Posterior cingulate gyrus (tissue), 11 donors: ENCODE measurements at regions not wholly inside any gene's neighbourhood (a gene's known extent, or its start where the extent isn't known, plus 50 kb on each side); places are given as distances from the start of the nearest gene placed in this dataset.
"Not testable (repeated sequence)": the region's sequence is repeated elsewhere in the genome, so short reads cannot be mapped to it uniquely, and the experiment has no call there.

ENCODE experiments used
- DNase-seq, 10 donors: peaks; one replicate each; pipeline versions ENCODE4 v3.0.0 to v3.0.0-alpha.2; 2020 to 2021; ENCODE audit warnings: mixed read lengths in 3 of 10
- intact Hi-C: fragments of 100-400 bp; cut with DNase I; formaldehyde crosslinking; loops from one replicate; pipeline ENCODE4 v1.15.1; 2023

DNA sequence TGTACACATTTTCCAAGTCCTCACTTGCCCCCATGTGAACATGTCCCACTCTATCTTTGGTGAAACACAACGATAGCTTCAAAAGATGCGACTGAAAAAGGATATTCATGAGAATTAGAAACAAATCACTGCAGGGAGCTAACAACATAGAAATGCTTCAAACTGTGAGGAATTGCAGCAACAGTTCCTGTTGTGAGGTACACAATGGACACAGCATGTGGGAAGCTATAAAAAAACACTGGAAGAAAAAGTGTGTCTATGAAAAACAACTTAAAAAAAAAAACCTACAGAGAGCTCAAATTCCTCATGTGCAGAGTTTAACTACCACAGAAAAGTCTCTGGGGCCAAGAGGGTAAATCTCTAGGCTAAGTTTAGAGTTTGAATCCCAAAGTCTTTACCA lies 51.6 kb upstream of the BLTP1 start:
- no peak for DNase-seq
- intact Hi-C loops: no loop called here

DNA sequence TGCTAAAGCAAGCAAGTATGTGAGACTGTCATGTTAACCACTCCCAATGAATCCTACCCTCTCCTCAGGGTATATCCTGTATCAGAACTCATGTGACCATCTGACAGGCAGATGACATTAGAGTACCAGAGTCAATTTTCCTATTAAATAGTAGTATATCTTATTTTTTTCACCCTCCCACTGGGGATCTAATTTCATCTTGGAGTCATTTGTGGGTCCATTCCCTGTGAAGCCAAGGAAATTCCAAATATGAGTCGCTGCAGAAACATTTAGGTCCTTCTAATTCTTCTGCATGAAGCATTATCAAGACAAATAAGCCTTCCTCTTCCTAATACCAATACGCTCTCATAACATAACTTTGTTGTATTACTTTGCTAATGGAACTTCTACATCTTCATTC lies 52.2 kb upstream of the BLTP1 start:
- intact Hi-C loops: no loop called here
- no peak for DNase-seq

DNA sequence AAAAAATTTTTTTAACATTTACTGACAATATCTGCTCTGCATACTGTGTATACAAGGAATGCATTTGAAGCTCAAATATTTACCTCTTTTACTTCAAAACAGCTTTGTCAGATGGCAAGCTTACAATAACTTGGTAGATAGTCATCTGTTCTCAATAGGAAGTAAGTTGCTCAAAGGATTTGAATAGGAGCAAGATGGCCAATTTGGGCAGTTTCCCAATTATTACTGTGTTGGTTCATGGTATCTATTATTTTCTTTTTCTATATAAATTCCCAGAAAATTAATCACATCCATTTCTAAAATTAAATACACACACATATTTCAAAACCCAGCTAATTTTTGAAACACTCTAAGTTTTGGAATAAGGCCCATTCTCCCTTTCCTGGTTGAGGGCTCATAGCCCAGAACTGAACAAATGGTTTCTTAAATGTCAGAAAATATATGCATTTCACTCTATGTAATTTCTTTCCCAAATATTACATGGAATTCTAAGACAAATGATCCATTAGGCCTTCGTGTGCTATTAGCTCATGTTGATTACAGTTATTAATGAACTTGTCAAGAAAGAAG lies 60.2 kb upstream of the BLTP1 start:
- no peak for DNase-seq
- intact Hi-C loops: no loop called here

DNA sequence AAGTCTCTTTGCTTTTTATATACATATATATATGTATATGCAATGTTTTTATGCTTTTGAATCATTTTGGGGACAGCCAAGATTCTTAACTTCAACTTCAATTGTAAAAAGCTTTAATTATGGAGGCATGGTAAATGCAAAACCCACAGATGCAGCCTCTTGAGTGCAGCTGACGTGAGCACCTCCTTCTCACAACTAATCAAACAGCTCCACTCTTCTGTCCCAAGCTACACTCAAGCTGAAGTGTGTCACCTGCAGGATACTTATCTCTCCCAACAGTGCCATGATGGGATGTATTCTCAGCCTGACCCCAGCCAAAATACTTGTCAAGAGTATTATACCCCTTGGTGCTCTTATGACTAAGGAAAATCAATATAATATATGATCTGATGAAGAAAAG lies 60.7 kb upstream of the BLTP1 start:
- intact Hi-C loops: no loop called here
- DNase-seq: no peak

DNA sequence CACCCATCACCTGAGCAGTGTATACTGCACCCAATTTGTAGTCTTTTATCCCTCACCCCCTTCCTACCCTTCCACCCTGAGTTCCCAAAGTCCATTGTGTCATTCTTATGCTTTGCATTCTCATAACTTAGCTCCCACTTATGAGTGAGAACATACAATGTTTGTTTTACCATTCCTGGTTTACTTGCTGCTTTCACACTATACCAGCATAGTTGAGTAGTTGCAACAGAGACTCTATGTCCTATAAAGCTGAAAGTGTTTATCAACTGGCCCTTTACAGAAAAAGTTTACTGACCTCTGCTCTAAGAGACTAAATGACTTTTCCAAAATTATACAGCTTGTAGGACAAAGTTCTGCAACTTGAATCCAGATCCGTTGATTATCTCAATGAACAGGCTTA lies 61.1 kb upstream of the BLTP1 start:
- intact Hi-C loops: no loop called here
- DNase-seq: no peak

DNA sequence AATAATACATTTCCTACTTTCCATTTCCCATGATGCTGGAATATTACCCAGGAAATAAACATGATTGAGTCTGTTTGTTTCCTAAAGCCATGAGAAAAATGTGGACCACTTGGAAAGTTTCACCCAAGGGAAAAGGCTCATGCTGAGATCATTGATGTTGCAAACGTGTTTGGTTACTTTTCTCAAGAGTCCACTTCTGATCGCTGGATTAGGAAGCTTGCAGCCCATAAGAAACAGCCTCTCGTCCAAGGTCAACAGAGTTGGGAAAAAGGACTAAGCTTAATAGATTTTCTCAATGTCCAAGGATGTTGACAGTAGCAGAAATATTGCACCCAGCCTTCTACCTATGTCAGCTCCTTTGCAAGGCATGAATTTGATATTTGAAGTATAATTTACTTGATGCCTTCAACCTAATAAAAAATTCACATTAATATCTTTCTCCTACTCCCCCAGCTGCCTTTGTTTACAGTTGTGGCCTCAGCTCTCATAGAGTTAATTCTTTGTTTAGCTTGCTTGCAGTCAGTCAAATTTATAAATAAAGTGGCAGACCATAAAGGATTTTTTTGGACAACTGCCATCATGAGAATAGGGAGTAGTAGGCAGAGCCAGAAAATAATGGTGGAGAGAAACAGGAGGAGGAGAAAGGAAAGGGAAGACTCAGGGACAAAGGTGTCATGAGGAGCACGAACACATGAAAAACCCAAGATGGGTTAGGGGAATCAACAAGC lies 65.6 kb upstream of the BLTP1 start:
- DNase-seq: no peak
- intact Hi-C loops: no loop called here

DNA sequence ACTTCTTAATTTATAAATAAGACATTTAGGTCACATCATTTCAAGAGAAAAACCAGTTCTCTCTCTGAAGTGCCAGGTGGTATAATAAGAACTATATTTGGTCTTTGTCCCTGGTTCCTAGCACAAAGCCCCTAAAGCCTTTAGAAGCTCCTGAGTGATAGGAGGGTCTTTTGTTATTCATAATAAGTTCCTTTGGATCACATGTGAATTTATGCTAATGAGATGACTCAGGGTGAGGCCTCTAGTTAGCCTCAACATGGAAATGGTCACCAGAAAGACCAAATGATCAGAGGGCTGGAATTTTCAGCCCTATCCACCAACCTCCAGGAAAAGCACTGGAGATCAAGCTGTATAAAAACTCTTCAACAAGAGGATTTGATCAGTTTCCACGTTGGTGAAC lies 68.1 kb upstream of the BLTP1 start:
- no peak for DNase-seq
- intact Hi-C loops: no loop called here

DNA sequence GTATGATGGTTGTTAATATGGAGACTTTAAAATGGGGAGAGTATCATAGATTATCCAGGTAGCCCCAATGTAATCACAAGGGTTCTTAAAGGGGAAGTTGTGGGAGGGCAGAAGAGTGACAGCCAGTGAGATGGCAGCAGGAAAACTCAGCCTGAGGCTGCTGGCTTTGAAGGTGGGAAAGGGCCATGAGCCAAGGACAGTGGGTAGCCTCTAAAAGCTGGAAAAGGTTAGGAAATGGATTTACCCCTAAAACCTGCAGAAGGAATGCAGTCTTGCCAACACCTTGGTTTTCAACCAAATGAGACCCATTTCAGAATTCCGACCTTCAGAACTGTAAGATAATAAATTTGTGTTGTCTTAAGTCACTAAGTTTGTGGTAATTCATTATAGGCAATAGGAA lies 68.8 kb upstream of the BLTP1 start:
- DNase-seq: no peak
- intact Hi-C loops: no loop called here

DNA sequence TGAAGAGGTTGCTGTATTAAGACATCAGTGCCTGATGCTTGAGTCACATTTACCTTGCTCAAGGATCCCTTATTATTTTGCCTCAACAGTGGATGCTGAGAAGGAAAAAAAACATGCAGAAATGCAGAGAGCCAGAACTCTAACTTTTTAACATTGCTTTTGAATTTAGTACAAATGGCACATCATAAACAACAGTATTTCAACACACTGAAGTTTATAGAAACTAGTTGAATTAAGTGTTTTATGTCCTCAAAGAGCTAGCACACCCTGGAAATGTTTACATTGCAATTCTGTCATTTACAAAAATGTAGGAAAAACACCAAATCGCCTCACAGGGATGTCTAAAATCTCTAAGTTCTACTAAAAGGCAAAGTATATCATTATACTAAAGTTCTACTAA lies 69.5 kb upstream of the BLTP1 start:
- DNase-seq: no peak
- intact Hi-C loops: no loop called here

DNA sequence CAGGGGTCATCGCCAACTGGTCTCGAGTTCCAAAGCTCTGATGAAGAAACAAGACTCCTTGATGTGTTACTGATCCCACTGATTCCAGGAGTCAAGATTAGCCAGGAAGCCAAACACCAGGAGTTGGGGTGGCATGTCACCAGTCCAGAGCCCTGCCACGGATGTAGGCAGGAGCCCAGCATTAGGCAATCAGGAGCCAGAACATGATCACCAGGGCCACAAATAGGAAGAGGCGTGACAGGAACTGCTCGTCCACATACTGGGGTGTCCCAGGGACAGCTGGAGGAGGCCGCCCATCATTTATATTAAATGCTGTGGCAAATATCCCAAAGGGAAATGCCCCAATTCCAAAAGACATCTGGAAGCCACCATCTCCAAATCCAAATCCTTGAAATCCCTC lies 74.5 kb upstream of the BLTP1 start:
- intact Hi-C loops: not testable (repeated sequence)

DNA sequence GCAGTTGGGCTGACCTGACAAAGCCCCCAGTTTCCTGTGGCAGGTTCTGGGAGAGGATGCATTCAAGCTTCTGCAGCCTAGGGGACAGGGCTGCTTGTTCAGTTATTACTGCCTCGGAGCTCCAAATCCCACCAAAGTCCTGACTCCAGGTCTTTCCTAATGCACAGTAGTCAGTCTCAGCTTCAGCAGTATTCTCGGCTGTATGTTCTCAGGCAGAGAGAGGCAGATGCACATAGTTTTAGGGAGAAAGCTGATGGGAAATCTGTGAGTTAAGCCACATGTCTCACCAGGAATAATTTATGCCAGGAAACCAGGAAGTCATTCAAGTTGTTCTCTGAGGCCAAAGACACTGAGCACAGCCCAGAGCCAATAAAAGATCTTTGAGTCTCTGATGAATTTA lies 75.3 kb upstream of the BLTP1 start:
- DNase-seq, intact Hi-C loops: not testable (repeated sequence)

More for the DNA sequence above, 74.5 kb upstream of the BLTP1 start:
- not testable (repeated sequence) for DNase-seq

DNA sequence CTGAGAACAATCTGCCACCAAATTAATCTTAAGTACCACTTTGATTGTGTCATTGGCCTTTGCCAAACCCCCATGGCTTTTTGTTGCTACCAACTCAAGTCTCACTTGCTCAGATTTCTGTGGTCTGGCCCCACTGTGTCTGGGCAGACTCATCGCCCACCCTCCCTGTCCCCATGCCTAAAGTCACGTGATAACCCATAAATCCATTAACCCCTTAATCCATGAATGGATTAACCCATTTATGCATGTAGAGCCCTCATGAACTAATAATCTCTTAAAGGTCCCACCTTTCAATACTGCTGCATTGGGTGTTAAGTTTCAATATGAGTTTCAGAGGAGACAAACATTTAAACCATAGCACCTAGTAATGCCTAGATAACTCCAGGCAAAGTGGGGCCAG lies 78.5 kb upstream of the BLTP1 start:
- no peak for DNase-seq
- intact Hi-C loops: no loop called here

DNA sequence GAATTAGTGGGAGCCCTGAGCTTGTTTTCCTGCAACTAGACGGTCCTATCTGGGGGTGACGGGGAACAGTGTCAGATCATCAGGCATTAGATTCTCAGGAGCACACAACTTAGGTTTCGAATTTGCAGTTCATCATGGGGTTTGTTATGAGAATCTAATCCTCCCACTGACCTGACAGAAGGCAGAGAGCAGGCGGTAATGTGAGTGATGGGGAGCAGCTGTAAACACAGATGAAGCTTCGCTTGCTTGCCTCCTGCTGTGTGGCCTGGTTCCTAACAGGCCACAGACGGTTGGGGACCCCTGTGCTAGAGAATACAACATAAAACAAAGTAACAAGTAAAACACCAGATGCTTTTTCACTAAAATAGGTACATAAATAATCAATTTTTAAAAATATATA lies 86.2 kb upstream of the BLTP1 start:
- no peak for DNase-seq
- intact Hi-C loops: no loop called here

DNA sequence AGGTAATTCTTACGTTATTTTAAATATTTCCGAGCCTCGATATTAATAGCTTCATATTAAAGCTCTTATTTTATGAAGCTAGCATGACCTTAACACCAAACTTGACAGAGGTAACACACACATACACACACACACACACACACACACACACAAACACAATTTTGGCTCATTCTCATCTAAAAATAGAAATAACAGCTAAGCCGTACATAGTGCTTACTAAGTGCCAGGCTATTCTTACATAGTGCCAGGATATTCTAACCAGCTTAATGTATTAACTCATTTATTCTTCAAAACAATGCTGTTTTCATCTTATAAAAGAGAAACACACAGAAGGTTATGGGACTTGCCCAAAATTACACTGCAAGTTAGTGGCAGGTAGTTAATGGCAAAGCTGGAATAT lies 87.0 kb upstream of the BLTP1 start:
- no peak for DNase-seq
- intact Hi-C loops: no loop called here

DNA sequence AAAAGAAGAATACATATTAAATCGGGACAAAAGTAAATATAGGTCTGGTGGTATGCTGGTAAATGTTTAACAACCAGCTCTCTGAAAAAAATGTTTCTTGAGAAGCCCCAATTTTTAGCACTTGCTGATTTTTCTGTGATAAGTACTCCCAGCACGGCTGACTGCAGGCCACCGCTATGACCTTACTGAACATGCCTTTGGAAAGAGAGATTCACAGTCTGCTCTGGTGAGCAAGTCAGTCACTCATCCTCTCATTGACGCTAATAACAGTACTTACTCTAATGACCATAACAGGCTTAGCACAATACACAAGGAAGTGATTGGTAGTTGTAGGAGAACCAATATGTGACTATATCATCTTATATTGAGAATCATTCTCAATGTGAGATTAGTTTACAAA lies 98.9 kb upstream of the BLTP1 start:
- intact Hi-C loops: no loop called here

DNA sequence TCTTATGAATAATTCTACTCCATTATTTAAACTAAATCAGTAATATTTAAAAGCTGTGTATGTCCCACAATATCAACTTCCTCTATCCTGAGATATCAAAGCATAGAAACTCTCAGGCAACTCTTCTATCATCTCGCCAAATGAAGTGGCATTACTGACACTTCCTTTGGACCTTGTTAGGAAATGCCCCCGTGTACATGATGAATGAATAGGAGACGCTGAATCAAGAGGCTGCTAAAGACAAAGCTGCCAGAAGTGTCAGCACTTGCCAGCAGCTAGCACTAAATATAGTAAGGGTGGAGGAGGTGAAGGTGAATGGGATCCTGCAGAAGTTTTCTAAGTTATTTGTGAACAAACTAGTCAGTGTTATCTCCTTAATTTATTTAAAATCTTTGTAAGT lies 99.5 kb upstream of the BLTP1 start:
- no peak for DNase-seq
- intact Hi-C loops: no loop called here

More for the DNA sequence above, 98.9 kb upstream of the BLTP1 start:
- DNase-seq: no peak

DNA sequence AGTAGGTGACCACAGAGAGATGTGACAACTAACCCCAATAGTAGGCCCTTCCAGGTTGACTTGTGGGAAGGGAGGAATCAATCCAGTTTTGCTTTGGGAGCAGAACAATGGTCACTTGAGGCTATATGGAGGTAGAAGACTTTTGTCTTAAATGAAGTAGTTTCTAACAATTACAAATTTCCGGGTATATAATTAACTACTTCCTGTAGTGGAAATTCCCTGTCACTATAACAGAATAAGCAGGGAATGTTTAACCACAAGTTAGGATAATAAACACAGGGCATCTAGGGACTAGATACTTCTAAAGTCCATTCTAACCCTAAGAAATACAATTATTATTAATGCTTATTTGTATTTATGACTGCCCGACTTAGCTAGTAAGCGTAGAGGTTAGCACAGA lies 99.0 kb upstream of the TRPC3 start:
- DNase-seq: no peak
- intact Hi-C loops: no loop called here

DNA sequence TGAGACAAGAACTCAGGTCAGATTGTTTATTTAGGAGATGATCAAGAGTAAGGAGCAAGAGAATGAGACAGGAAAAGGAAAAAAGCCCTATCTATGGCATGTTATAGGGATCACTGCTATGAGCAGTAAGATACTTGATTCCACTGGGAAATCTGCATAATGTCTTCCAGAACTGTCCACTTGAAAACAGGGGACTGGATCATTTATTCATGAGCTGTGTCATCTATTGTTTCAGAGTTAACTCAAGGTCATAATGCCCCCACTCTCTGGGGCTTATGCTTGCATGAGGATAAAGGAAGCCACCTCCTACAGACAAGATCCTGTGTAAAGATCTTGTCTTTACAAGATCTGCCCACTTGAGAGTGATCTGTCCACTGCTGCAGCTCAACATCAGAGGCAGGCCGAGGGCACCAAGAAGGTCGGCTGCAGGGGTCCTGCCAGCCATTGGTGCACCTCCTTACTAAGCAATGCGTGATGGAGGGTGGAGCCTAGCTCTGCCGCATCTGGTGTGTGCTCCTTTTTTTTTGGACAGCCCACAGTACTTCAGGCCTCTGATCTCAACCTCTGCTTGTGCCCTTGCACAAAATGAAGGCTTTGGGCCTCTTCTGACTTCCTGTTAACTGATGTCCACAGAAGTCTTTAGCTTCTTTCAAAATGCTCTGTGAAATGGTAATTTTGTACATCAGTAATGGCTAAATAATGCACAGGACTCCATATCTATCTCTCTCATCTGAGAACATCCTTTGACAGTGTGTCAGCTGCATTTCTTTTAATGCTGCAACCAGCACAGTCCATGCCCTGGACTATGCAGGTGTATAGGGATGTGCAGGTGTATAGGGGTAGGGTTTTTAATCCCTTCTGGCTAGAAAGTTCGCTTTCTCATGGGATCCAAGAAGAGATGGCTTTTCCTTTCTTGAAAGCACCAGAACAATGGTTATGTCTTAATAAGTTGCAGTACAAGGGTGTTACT lies 95.9 kb upstream of the TRPC3 start:
- intact Hi-C loops: no loop called here
- DNase-seq: peak in 1 of 10 donors; percentile 67

DNA sequence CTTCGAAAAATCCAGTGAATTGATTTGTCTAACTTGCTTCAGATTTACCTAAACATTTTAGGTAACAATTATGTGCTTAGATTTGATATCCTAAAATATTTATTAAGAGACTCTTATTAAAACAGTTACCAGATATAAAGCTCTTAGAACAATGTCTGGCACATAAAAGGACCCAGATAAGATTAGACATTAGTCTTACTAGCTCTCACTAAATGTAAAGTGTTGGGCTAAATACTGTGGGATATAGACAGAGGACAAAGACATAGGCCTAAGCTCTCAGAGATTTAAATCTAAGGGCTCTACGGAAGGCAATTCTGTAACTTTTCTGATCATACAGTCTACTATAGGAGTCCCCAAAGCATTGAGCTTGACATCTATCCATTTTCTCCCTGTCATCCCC lies 94.4 kb upstream of the TRPC3 start:
- DNase-seq: no peak
- intact Hi-C loops: no loop called here

DNA sequence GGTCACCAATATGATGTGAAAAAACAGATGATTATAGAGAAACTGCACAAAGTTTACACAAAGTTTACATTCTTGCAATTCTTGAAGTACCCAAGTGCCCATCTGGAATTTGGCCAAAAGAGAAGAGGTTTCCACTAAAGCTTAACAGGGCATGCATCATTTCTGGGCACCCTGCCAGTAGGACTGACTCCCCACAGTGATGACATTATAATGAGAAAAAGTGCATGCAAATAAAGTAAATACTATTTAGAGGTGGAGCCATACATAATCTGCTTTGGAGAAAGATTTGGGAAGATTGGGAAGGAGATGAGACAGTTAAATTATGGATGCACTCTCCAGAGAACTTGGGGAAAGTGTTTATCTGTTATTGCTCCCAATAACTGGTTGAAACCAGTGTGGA lies 93.7 kb upstream of the TRPC3 start:
- intact Hi-C loops: no loop called here
- no peak for DNase-seq

DNA sequence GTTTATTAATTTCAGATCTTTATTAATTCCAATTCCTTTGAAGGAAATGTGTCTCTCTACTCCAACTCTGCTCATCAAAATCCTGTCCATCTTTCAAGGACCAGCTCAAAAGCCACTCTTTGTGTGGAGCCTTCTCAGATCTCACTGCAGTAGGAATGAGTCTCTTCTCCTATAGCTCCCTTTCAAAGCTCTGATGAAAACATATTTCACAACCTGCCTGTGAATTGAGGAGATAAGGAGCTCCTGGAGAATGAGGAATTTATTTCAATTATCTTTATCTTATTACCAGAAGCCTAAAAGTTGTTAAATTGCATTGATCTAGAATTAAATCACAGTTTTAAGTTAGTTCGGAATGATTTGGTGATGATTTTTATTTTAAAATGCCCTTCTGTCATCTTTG lies 92.6 kb upstream of the TRPC3 start:
- intact Hi-C loops: no loop called here
- no peak for DNase-seq

DNA sequence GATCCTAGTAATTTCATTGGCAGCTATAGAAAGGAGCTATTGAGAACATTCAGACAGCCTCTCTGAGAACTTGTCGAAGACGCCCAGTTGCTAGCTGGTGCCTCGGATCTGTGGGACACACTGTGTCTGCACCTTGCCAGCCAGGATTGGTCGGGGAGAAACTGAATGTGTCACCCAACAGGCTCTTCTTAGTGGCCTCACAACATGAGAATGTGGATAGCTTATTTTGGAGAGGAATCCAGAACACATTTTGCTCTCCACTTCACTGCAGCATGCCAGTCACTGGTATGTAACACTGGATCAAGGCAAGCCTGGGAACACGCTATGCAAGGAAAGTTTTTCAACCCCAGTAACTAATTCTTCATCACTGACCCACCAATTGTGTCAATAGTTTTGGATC lies 89.5 kb upstream of the TRPC3 start:
- DNase-seq: no peak
- intact Hi-C loops: no loop called here
